RWPE2 (cell line): ENCODE measurements at regions not wholly inside any gene's neighbourhood (a gene's known extent, or its start where the extent isn't known, plus 50 kb on each side); places are given as distances from the start of the nearest gene placed in this dataset.

Experiments used
- ATAC-seq: fragments of 200-7000 bp; cut with Tn5 transposase; 3 replicates; pipeline ENCODE4 v1.9.1; 2021; ENCODE audit warnings: low read depth
- DNase-seq: peaks from one replicate; pipeline ENCODE4 v3.0.0-alpha.2; 2020; ENCODE audit warnings: low spot score
- H3K27ac ChIP-seq: fragments of 450-650 bp; 2 replicates; pipeline ENCODE4 v1.5.1; 2017; ENCODE audit warnings: mild to moderate bottlenecking; ENCODE audit not compliant: poor library complexity, severe bottlenecking
- H3K27me3 ChIP-seq: fragments of 250-450 bp; sonication (Bioruptor Pico); 2 replicates; pipeline ENCODE4 v1.5.1; 2021; ENCODE audit warnings: mild to moderate bottlenecking, moderate library complexity; ENCODE audit not compliant: insufficient read depth, poor library complexity, severe bottlenecking
- H3K36me3 ChIP-seq: fragments of 250-450 bp; sonication (Bioruptor Pico); 2 replicates; pipeline ENCODE4 v1.5.1; 2020; ENCODE audit warnings: low read depth, mild to moderate bottlenecking, moderate library complexity
- H3K4me1 ChIP-seq: fragments of 250-450 bp; sonication (Bioruptor Pico); 2 replicates; pipeline ENCODE4 v1.5.1; 2021; ENCODE audit warnings: mild to moderate bottlenecking, moderate library complexity; ENCODE audit not compliant: insufficient read depth, poor library complexity, severe bottlenecking
- H3K4me3 ChIP-seq: fragments of 250-450 bp; sonication (Bioruptor Pico); 2 replicates; pipeline ENCODE4 v1.5.1; 2021; ENCODE audit warnings: mild to moderate bottlenecking, moderate library complexity; ENCODE audit not compliant: severe bottlenecking
- H3K9me3 ChIP-seq: fragments of 250-450 bp; sonication (Bioruptor Pico); 2 replicates; pipeline ENCODE4 v1.5.1; 2021; ENCODE audit warnings: mild to moderate bottlenecking, moderate library complexity; ENCODE audit not compliant: severe bottlenecking
- CTCF ChIP-seq: fragments of 450-650 bp; IDR thresholded peaks from one replicate; pipeline ENCODE4 v1.5.1; 2017; ENCODE audit warnings: mild to moderate bottlenecking, moderate library complexity; ENCODE audit not compliant: poor library complexity, severe bottlenecking

GRCh38 chr5:144703776-144704175 is 533.1 kb downstream of the KCTD16 start:
- H3K4me3 ChIP-seq: no peak overlapping the region
- TF ChIP-seq CTCF: no peak
- H3K27ac ChIP-seq: no peak overlapping the region
- DNase-seq: no peak
- H3K4me1 ChIP-seq: no peaks in the 10 kb centered on the region
- ATAC-seq: no peak
- H3K27me3 ChIP-seq: no peaks in the 10 kb centered on the region
- no peaks in the 10 kb centered on the region; the same call in 1 of the 2 replicates for H3K36me3 ChIP-seq
- H3K9me3 ChIP-seq: peaks cover 4% of the 10 kb centered on the region

GRCh38 chr5:144698484-144698883 is 527.8 kb downstream of the KCTD16 start:
- Histone ChIP-seq H3K27me3 (no peaks in the 10 kb centered on the region), H3K36me3 (no peaks in the 10 kb centered on the region), H3K4me1 (peaks cover 5% of the 10 kb centered on the region), H3K4me3 (no peak overlapping the region), H3K27ac (peak overlapping the region; percentile 36), H3K9me3 (no peaks in the 10 kb centered on the region)
- ATAC-seq (no peak), DNase-seq (no peak)
- no peak for TF ChIP-seq CTCF

- ATAC-seq (peak; percentile 94), DNase-seq (no peak)
- Histone ChIP-seq H3K27me3 (no peaks in the 10 kb centered on the region), H3K9me3 (no peaks in the 10 kb centered on the region), H3K4me1 (peaks cover 5% of the 10 kb centered on the region), H3K4me3 (no peak overlapping the region), H3K36me3 (no peaks in the 10 kb centered on the region), H3K27ac (peak overlapping the region; percentile 36)
- TF ChIP-seq CTCF: peak; percentile 20
Observed at GRCh38 chr5:144697847-144698262, 527.2 kb downstream of the KCTD16 start.

- H3K36me3 ChIP-seq: no peaks in the 10 kb centered on the region
- H3K27me3 ChIP-seq: no peaks in the 10 kb centered on the region
- H3K4me3 ChIP-seq: no peak overlapping the region
- no peak for DNase-seq
- ATAC-seq: no peak
- TF ChIP-seq CTCF: no peak
- no peak overlapping the region for H3K27ac ChIP-seq
- H3K4me1 ChIP-seq: no peaks in the 10 kb centered on the region
- H3K9me3 ChIP-seq: no peaks in the 10 kb centered on the region
Observed at GRCh38 chr5:144691936-144692335, 521.3 kb downstream of the KCTD16 start.

GRCh38 chr5:144684899-144685298 is 514.2 kb downstream of the KCTD16 start:
- TF ChIP-seq CTCF: no peak
- Histone ChIP-seq H3K27ac (no peak overlapping the region), H3K4me1 (no peaks in the 10 kb centered on the region), H3K4me3 (no peak overlapping the region), H3K36me3 (no peaks in the 10 kb centered on the region), H3K9me3 (no peaks in the 10 kb centered on the region), H3K27me3 (no peaks in the 10 kb centered on the region)
- no peak for DNase-seq
- no peak for ATAC-seq
